ENCODE measurements at regions not wholly inside any gene's neighbourhood (a gene's known extent, or its start where the extent isn't known, plus 50 kb on each side); places are given as distances from the start of the nearest gene placed in this dataset.
"Not testable (repeated sequence)": the region's sequence is repeated elsewhere in the genome, so short reads cannot be mapped to it uniquely, and the experiment has no call there.

GRCh38 chr4:125797621-125798020 lies 482.9 kb downstream of the FAT4 start:
- H3K4me3 ChIP-seq (replicated peaks in 1 of 3; ENCODE audit: insufficient read depth in 1 of 3, low read depth in 1 of 3, low read length in 3 of 3); POLR2A ChIA-PET; H3K27ac ChIP-seq (ENCODE audit: insufficient read depth, low read depth, low read length); BruUV-seq (replicated peaks); H3K4me1 ChIP-seq (ENCODE audit: control insufficient read depth, extremely low read depth, insufficient read depth, low read length); H3K9me3 ChIP-seq (replicated peaks; ENCODE audit: control insufficient read depth, insufficient read depth, low read length); intact Hi-C loops (cut with micrococcal nuclease); dilution Hi-C loops (cut with MboI; ENCODE audit: extremely low pct_ligation_motif_present, low sequenced_read_pairs); FAIRE-seq; H3K4me2 ChIP-seq (ENCODE audit: insufficient read depth, low read length); H3K36me3 ChIP-seq (ENCODE audit: control insufficient read depth in 2 of 2, extremely low read depth in 1 of 2, insufficient read depth in 2 of 2, low read length in 2 of 2); H3K9me1 ChIP-seq (replicated peaks; ENCODE audit: control insufficient read depth, extremely low read depth, insufficient read depth, low read length); H3K79me2 ChIP-seq (ENCODE audit: control insufficient read depth, insufficient read depth, low read length); H4K20me1 ChIP-seq (replicated peaks; ENCODE audit: control insufficient read depth, extremely low read depth, insufficient read depth, low read length); H3K9ac ChIP-seq (replicated peaks; ENCODE audit: extremely low read depth, insufficient read depth, low read length); H2AFZ ChIP-seq (ENCODE audit: low read depth, low read length); H3K27me3 ChIP-seq (ENCODE audit: control insufficient read depth in 2 of 2, insufficient read depth in 2 of 2, low read length in 2 of 2); DNase-seq (ENCODE audit: low read depth, low spot score): not testable (repeated sequence)
- CTCF ChIA-PET: interaction anchor here (1.5 kb wide), 1 partner anchor 16 kb away, joined by 3 read pairs; no protein-coding TSS in a partner anchor

- Histone ChIP-seq H3K4me3 (replicated peaks in 1 of 3; ENCODE audit: insufficient read depth in 1 of 3, low read depth in 1 of 3, low read length in 3 of 3) (no peak overlapping the region), H3K36me3 (ENCODE audit: control insufficient read depth in 2 of 2, extremely low read depth in 1 of 2, insufficient read depth in 2 of 2, low read length in 2 of 2) (no peaks in the 10 kb centered on the region), H3K79me2 (ENCODE audit: control insufficient read depth, insufficient read depth, low read length) (no peaks in the 10 kb centered on the region), H3K27me3 (ENCODE audit: control insufficient read depth in 2 of 2, insufficient read depth in 2 of 2, low read length in 2 of 2) (no peaks in the 10 kb centered on the region), H4K20me1 (replicated peaks; ENCODE audit: control insufficient read depth, extremely low read depth, insufficient read depth, low read length) (no peaks in the 10 kb centered on the region), H3K27ac (ENCODE audit: insufficient read depth, low read depth, low read length) (no peak overlapping the region), H2AFZ (ENCODE audit: low read depth, low read length) (no peak overlapping the region), H3K9ac (replicated peaks; ENCODE audit: extremely low read depth, insufficient read depth, low read length) (no peak overlapping the region), H3K9me1 (replicated peaks; ENCODE audit: control insufficient read depth, extremely low read depth, insufficient read depth, low read length) (no peaks in the 10 kb centered on the region), H3K4me2 (ENCODE audit: insufficient read depth, low read length) (no peak overlapping the region), H3K4me1 (ENCODE audit: control insufficient read depth, extremely low read depth, insufficient read depth, low read length) (no peaks in the 10 kb centered on the region), H3K9me3 (replicated peaks; ENCODE audit: control insufficient read depth, insufficient read depth, low read length) (no peaks in the 10 kb centered on the region)
- DNase-seq (ENCODE audit: low read depth, low spot score): no peak
- intact Hi-C loops (cut with micrococcal nuclease): no loop called here
- POLR2A ChIA-PET: no interaction called here
- no TSS peak for BruUV-seq (replicated peaks)
- no peak for TF ChIP-seq EZH2 (IDR thresholded peaks at IDR 0.05; ENCODE audit: borderline replicate concordance, low read depth, low read length, severe bottlenecking)
- no peak for TF ChIP-seq JUN (IDR thresholded peaks at IDR 0.05; ENCODE audit: borderline replicate concordance, insufficient read depth, insufficient read length, low read depth)
- no peak for TF ChIP-seq MAX (IDR thresholded peaks at IDR 0.05; ENCODE audit: insufficient read depth, insufficient read length)
- no peak for TF ChIP-seq CTCF (IDR thresholded peaks at IDR 0.05; ENCODE audit: extremely low read depth in 1 of 2, insufficient read depth in 1 of 2, low read depth in 1 of 2, low read length in 2 of 2)
- no peak for TF ChIP-seq POLR2AphosphoS5 (IDR thresholded peaks at IDR 0.05; ENCODE audit: insufficient read depth, low read depth, low read length)
- TF ChIP-seq POLR2A (IDR thresholded peaks at IDR 0.05; ENCODE audit: low read depth, low read length): no peak
- no peak for TF ChIP-seq GATA2 (IDR thresholded peaks at IDR 0.05; ENCODE audit: insufficient read depth, insufficient read length, low read depth, low read length)
- no peak for TF ChIP-seq MYC (IDR thresholded peaks at IDR 0.05; ENCODE audit: low read depth, low read length)
- no peak for TF ChIP-seq FOS (IDR thresholded peaks at IDR 0.05; ENCODE audit: borderline replicate concordance, insufficient read depth, low read length)
- FAIRE-seq: no peak
- CTCF ChIA-PET: no interaction called here
- dilution Hi-C loops (cut with MboI; ENCODE audit: extremely low pct_ligation_motif_present, low sequenced_read_pairs): no loop called here
These were observed 486.6 kb downstream of the FAT4 start for GRCh38 chr4:125801373-125801772.
